ENCODE measurements at regions not wholly inside any gene's neighbourhood (a gene's known extent, or its start where the extent isn't known, plus 50 kb on each side); places are given as distances from the start of the nearest gene placed in this dataset.
"Not testable (repeated sequence)": the region's sequence is repeated elsewhere in the genome, so short reads cannot be mapped to it uniquely, and the experiment has no call there.

GRCh38 chr13:37209621-37210580 lies 104.4 kb upstream of the CSNK1A1L start:
- no peak for DNase-seq

- DNase-seq, result no peak
Measured at GRCh38 chr13:37207691-37208451, 102.4 kb upstream of the CSNK1A1L start.

GRCh38 chr13:37202264-37202663 lies 96.8 kb upstream of the CSNK1A1L start:
- no peak for DNase-seq

- DNase-seq, result no peak
Measured at GRCh38 chr13:37201081-37201480, 95.6 kb upstream of the CSNK1A1L start.

GRCh38 chr13:37198629-37199028 lies 93.2 kb upstream of the CSNK1A1L start:
- no peak for DNase-seq

GRCh38 chr13:37195621-37196020 lies 90.2 kb upstream of the CSNK1A1L start:
- no peak for DNase-seq

- no peak for DNase-seq
Measured at GRCh38 chr13:37194428-37194861, 89.0 kb upstream of the CSNK1A1L start.

GRCh38 chr13:37192956-37193355 lies 87.5 kb upstream of the CSNK1A1L start:
- no peak for DNase-seq

GRCh38 chr13:37187621-37188020 lies 82.2 kb upstream of the CSNK1A1L start:
- DNase-seq, result no peak

- DNase-seq, result no peak
Measured at GRCh38 chr13:37187105-37187504, 81.6 kb upstream of the CSNK1A1L start.

GRCh38 chr13:37181620-37182019 lies 76.2 kb upstream of the CSNK1A1L start:
- no peak for DNase-seq

GRCh38 chr13:37179645-37180044 lies 74.2 kb upstream of the CSNK1A1L start:
- DNase-seq, result no peak

- DNase-seq, result no peak
Measured at GRCh38 chr13:37177125-37177524, 71.7 kb upstream of the CSNK1A1L start.

GRCh38 chr13:37175996-37176395 lies 70.5 kb upstream of the CSNK1A1L start:
- no peak for DNase-seq

GRCh38 chr13:37173214-37173613 lies 67.8 kb upstream of the CSNK1A1L start:
- DNase-seq, result no peak

GRCh38 chr13:37172226-37172625 lies 66.8 kb upstream of the CSNK1A1L start:
- peak in 1 of 2 donors; percentile 34 for DNase-seq

GRCh38 chr13:37168926-37169325 lies 63.5 kb upstream of the CSNK1A1L start:
- peak in 1 of 2 donors; percentile 11 for DNase-seq

GRCh38 chr13:37168151-37168550 lies 62.7 kb upstream of the CSNK1A1L start:
- no peak for DNase-seq

GRCh38 chr13:37164635-37165034 lies 59.2 kb upstream of the CSNK1A1L start:
- no peak for DNase-seq

- DNase-seq, result no peak
Measured at GRCh38 chr13:37163641-37164265, 58.3 kb upstream of the CSNK1A1L start.

GRCh38 chr13:37158481-37158880 lies 53.0 kb upstream of the CSNK1A1L start:
- no peak for DNase-seq

GRCh38 chr13:37155613-37156097 lies 50.2 kb upstream of the CSNK1A1L start:
- not testable (repeated sequence) for DNase-seq

All from hippocampal formation (tissue), 2 donors.